ENCODE measurements at regions not wholly inside any gene's neighbourhood (a gene's known extent, or its start where the extent isn't known, plus 50 kb on each side); places are given as distances from the start of the nearest gene placed in this dataset.

DNA sequence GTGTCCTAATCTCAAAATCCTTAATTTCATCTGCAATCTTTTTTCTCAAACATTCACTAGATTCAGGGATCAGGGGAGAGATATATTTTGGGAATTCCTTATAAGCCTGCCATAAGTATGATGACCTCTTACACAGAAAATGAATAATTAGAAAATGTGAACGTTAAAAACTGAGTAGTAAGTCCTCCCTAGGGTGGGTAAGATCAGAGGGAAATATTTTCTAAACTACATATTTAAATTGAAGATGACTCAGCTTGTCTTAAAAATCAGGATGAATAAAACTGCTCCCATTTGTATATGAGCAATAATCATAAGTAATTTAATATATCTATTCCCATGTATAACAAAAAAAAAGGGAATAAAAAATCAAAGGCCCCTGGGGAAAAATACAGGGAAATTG, 935.5 kb downstream of the TMTC2 start:
- no peak overlapping the region for H3K4me3 Mint-ChIP-seq (ENCODE audit: unreplicated experiment)
- CTCF ChIA-PET, result interaction anchor here (0.7 kb wide), 1 partner anchor 658 kb away, joined by 4 read pairs; no protein-coding TSS in a partner anchor
- intact Hi-C loops (cut with micrococcal nuclease), result loop anchor here (10.0 kb wide), 1 partner anchor 67 kb away; no protein-coding TSS in a partner anchor

DNA sequence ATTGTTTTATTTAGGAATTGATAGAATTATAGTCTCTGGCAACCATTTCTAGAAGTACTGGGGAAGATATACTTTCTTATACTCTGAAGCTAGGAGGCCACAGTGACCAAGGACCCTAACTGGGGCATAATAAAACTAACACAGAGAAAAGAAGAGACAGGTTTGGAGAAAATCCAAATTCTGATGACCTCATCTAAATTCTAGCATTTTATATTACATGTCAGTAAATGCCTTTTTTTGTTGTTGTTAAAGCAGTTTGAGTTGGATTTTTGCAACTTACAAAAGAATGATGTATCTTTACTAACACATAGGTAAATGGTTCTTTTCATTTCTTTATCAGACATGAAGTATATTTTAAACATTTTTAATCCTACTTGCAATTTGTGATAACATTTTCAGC, 933.3 kb downstream of the TMTC2 start:
- POLR2A ChIA-PET, result no interaction called here
- BruUV-seq (replicated peaks), result no TSS peak
- TF ChIP-seq, protein P1, sequence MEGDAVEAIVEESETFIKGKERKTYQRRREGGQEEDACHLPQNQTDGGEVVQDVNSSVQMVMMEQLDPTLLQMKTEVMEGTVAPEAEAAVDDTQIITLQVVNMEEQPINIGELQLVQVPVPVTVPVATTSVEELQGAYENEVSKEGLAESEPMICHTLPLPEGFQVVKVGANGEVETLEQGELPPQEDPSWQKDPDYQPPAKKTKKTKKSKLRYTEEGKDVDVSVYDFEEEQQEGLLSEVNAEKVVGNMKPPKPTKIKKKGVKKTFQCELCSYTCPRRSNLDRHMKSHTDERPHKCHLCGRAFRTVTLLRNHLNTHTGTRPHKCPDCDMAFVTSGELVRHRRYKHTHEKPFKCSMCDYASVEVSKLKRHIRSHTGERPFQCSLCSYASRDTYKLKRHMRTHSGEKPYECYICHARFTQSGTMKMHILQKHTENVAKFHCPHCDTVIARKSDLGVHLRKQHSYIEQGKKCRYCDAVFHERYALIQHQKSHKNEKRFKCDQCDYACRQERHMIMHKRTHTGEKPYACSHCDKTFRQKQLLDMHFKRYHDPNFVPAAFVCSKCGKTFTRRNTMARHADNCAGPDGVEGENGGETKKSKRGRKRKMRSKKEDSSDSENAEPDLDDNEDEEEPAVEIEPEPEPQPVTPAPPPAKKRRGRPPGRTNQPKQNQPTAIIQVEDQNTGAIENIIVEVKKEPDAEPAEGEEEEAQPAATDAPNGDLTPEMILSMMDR (IDR thresholded peaks at IDR 0.05; ENCODE audit: unreplicated experiment), result no peak

More for the DNA sequence above, 935.5 kb downstream of the TMTC2 start:
- DNase-seq (ENCODE audit: unreplicated experiment), result no peak
- H3K9me3 Mint-ChIP-seq (ENCODE audit: unreplicated experiment), result no peaks in the 10 kb centered on the region
- TF ChIP-seq, protein P1 (IDR thresholded peaks at IDR 0.05; ENCODE audit: unreplicated experiment), result no peak
- H3K4me1 Mint-ChIP-seq (ENCODE audit: insufficient read depth, unreplicated experiment), result peaks cover 8% of the 10 kb centered on the region
- no peak overlapping the region for H3K27ac Mint-ChIP-seq (ENCODE audit: low read depth, unreplicated experiment)
- no peaks in the 10 kb centered on the region for H3K36me3 Mint-ChIP-seq (ENCODE audit: insufficient read depth, unreplicated experiment)
- BruUV-seq (replicated peaks), result no TSS peak
- H3K27me3 Mint-ChIP-seq (ENCODE audit: insufficient read depth, unreplicated experiment), result no peaks in the 10 kb centered on the region
- POLR2A ChIA-PET, result interaction anchor here (0.6 kb wide), 1 partner anchor 1291 kb away, joined by 3 read pairs; no protein-coding TSS in a partner anchor

DNA sequence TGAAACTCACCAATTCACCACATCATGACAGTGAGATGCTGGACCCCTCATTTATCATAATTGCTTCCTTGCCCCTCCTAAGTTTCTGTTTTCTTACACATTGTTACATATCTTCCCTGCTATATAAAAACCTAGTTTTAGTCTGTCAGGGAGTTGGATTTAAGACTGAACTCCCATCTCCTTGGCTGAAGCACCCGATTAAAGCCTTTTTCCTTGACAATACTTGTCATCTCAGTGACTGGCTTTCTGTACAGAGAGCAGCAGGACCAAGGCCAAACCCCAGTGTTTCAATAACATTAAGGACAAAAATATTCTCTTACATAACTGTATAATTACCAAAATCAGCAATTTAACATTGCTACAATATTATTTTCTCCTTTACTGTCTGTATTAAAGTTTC, 928.4 kb downstream of the TMTC2 start:
- Mint-ChIP-seq H3K36me3 (ENCODE audit: insufficient read depth, unreplicated experiment) (no peaks in the 10 kb centered on the region), H3K27me3 (ENCODE audit: insufficient read depth, unreplicated experiment) (no peaks in the 10 kb centered on the region), H3K4me1 (ENCODE audit: insufficient read depth, unreplicated experiment) (no peaks in the 10 kb centered on the region), H3K4me3 (ENCODE audit: unreplicated experiment) (no peak overlapping the region), H3K27ac (ENCODE audit: low read depth, unreplicated experiment) (no peak overlapping the region), H3K9me3 (ENCODE audit: unreplicated experiment) (peaks cover 5% of the 10 kb centered on the region)
- ChIA-PET CTCF (interaction anchor here (0.6 to 0.8 kb wide), 2 partner anchors 60 to 96 kb away, joined by 3 read pairs; no protein-coding TSS in a partner anchor), POLR2A (no interaction called here)
- no TSS peak for BruUV-seq (replicated peaks)
- DNase-seq (ENCODE audit: unreplicated experiment), result no peak
- TF ChIP-seq, protein P1 (IDR thresholded peaks at IDR 0.05; ENCODE audit: unreplicated experiment), result no peak
- intact Hi-C loops (cut with micrococcal nuclease), result no loop called here

More for the DNA sequence above, 933.3 kb downstream of the TMTC2 start:
- Mint-ChIP-seq H3K4me3 (ENCODE audit: unreplicated experiment) (no peak overlapping the region), H3K36me3 (ENCODE audit: insufficient read depth, unreplicated experiment) (no peaks in the 10 kb centered on the region), H3K27me3 (ENCODE audit: insufficient read depth, unreplicated experiment) (no peaks in the 10 kb centered on the region), H3K4me1 (ENCODE audit: insufficient read depth, unreplicated experiment) (peaks cover 8% of the 10 kb centered on the region), H3K9me3 (ENCODE audit: unreplicated experiment) (peaks cover 4% of the 10 kb centered on the region), H3K27ac (ENCODE audit: low read depth, unreplicated experiment) (no peak overlapping the region)
- intact Hi-C loops (cut with micrococcal nuclease), result loop anchor here (10.0 kb wide), 1 partner anchor 65 kb away; no protein-coding TSS in a partner anchor
- CTCF ChIA-PET, result no interaction called here
- no peak for DNase-seq (ENCODE audit: unreplicated experiment)

DNA sequence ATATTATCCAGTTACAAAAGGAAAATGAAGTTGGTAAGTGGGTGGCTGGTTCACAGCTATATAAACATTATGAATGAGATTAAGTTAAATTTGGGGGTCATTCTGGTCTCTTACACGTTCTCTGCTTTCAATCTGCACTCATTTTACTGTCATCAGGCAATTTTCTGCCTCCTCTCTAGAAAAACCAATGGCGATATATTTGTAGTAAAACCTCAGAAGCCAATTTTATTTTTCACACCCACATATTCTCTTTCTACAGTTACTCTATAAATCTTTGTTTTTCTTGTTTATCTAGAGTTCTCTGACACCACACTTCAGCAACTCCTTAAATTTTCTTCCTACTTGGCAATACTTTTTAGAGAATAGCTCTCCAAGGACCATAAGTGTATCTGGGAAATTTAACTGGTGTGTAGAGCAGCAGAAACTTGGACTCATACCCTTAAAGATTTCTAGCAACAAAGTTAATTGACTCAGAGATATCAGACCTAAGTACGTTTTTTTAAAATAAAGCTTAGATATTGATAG, 926.9 kb downstream of the TMTC2 start:
- no peak for DNase-seq (ENCODE audit: unreplicated experiment)
- intact Hi-C loops (cut with micrococcal nuclease), result no loop called here
- no peaks in the 10 kb centered on the region for H3K36me3 Mint-ChIP-seq (ENCODE audit: insufficient read depth, unreplicated experiment)
- ChIA-PET CTCF (no interaction called here), POLR2A (no interaction called here)
- no TSS peak for BruUV-seq (replicated peaks)
- H3K4me1 Mint-ChIP-seq (ENCODE audit: insufficient read depth, unreplicated experiment), result no peaks in the 10 kb centered on the region
- H3K4me3 Mint-ChIP-seq (ENCODE audit: unreplicated experiment), result no peak overlapping the region
- TF ChIP-seq, protein P1 (IDR thresholded peaks at IDR 0.05; ENCODE audit: unreplicated experiment), result no peak
- H3K9me3 Mint-ChIP-seq (ENCODE audit: unreplicated experiment), result peaks cover 12% of the 10 kb centered on the region
- no peak overlapping the region for H3K27ac Mint-ChIP-seq (ENCODE audit: low read depth, unreplicated experiment)
- no peaks in the 10 kb centered on the region for H3K27me3 Mint-ChIP-seq (ENCODE audit: insufficient read depth, unreplicated experiment)

Measured in MCF 10A (cell line).